Forelimb muscle (tissue), 1 donor: ENCODE measurements at regions not wholly inside any gene's neighbourhood (a gene's known extent, or its start where the extent isn't known, plus 50 kb on each side); places are given as distances from the start of the nearest gene placed in this dataset.
"Not testable (repeated sequence)": the region's sequence is repeated elsewhere in the genome, so short reads cannot be mapped to it uniquely, and the experiment has no call there.

Source experiments
- DNase-seq: peaks from one replicate; pipeline ENCODE4 v3.0.0-alpha.2; 2013; ENCODE audit warnings: low read depth

GRCh38 chr3:106075731-106076130 lies 206.9 kb upstream of the CBLB start:
- not testable (repeated sequence) for DNase-seq

DNA sequence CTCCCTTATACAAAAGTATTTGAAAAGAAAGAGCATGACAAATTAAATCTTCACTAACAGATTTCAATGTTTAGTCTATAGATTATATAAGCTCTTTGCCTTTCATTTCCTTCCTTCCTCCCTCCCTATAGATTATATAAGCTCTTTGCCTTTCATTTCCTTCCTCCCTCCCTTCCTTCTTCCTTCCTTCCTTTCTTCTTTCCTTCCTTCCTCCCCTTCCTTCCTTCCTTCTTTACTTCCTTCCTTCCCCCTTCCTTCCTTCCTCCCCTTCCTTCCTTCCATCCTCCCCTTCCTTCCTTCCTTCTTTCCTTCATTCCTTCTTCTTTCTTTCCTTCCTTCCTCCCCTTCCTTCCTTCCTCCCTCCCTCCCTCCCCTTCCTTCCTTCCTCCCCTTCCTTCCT lies 209.8 kb upstream of the CBLB start:
- DNase-seq = no peak

GRCh38 chr3:106082616-106083015 lies 213.8 kb upstream of the CBLB start:
- no peak for DNase-seq

GRCh38 chr3:106083207-106083606 lies 214.4 kb upstream of the CBLB start:
- DNase-seq = no peak

GRCh38 chr3:106083854-106084253 lies 215.0 kb upstream of the CBLB start:
- DNase-seq = no peak

DNA sequence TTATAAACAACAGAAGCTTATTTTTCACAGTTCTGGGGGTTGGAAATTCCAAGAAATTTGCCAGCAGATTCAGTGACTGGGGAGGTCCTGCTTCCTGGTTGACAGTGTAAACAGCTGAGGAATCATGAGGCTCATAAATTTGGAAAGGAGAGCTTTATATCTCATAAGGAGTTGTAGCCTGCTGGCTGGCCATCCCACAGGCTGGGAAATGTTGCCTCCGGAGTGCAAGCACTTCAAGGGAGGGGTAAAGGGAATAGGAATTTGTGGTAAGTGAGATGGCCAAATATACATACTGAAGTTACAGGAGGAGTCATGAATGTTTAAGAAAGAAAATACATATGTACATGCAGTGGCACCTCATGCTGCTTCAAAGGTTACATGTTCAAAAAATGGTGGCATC lies 217.2 kb upstream of the CBLB start:
- DNase-seq = no peak

DNA sequence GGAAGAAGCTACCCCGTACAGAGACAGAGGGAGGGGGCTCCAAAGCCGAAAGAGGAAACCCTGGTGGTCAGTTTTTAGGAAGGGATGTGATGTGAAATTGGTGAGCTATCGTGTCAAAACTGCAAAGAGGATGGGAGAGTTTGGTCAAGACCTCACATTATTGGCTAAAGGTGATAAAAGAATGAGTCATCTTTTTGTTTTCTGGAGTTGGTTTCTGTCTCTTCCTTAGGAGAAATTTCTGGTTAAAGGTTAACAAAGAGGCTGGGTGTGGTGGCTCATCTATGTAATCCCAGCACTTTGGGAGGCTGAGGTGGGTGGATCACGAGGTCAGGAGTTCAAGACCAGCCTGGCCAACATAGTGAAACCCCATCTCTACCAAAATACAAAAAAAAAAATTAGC lies 217.8 kb upstream of the CBLB start:
- DNase-seq = no peak

GRCh38 chr3:106088304-106088703 lies 219.5 kb upstream of the CBLB start:
- DNase-seq = no peak

GRCh38 chr3:106088899-106089298 lies 220.1 kb upstream of the CBLB start:
- DNase-seq = no peak

DNA sequence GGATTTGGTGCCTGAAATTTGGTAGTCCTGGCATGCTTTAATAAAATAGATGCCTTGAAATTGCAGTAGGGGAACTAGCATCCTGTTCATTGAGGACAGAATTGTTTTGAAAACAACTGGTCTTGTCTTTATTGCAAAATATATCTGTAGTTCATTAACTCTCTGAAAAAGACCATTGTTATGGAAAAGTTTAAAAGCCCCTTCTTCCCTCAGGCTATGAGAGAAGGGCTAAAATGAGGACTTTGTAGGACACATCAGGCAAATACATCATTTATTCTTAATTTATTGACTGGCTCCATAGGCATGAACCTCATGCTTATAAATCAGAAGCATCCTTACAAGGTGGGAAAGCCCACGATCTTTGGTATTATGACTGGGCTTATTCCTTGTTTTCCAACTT lies 221.0 kb upstream of the CBLB start:
- no peak for DNase-seq

DNA sequence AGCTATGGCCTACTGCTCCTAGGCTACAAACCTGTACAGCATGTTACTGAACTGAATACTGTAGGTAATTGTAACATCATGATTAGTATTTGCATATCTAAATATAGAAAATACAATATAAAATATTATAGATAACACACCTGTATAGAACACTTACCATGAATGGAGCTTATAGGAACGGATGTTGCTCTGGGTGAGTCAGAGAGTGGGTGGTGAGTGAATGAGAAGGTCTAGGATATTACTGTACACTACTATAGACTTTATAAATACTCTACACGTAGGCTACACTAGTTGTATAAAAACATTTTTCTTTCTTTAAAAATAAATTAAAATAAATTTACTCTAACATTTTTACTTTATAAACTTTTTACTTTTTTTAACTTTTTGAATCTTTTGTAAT lies 224.0 kb upstream of the CBLB start:
- no peak for DNase-seq

DNA sequence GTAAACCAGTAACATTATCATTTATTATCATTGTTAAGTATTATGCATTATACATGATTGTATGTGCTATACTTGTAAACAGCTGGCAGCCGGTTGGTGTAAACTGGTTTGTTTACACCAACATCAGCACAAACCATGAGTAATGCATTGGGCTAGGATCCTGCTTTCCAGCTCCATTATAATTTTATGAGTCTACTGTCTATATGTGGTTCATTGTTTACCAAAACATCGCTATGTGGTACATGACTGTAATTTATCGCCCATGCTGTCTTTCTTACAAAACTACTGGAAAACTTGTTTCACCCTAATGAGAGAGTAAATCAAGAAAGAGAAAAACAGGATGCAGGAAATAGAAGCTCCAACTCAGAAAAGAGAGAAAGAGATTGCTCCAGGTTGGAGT lies 224.8 kb upstream of the CBLB start:
- DNase-seq = no peak

DNA sequence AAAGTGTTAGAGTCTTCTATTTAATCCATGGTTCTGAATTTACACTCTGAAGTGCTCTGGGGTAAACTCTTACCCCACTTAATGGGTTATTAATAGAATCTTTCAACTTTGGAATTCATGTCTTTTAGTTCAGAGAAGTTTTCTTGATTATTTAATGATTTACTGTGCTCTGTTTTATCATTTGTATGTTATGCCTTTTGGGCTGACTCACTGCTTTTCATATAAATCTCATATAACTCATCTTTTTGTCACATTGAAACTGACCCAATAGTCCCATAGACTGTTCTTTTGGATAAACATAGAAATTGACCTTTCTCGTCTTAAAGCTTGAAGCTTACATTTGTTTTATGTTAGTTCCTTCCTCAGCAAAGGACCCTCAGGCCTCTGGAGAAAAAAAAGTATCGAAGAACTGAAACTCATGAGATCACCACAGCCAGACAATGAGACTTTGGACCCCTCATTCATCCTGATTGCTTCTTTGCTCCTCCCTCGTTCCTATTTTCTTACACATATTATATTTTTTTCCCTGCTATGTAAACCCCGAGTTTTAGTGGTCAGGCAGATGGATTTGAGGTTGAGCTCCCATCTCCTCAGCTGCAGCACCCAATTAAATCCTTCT lies 229.1 kb upstream of the CBLB start:
- DNase-seq = no peak

GRCh38 chr3:106103383-106103782 lies 234.6 kb upstream of the CBLB start:
- no peak for DNase-seq

GRCh38 chr3:106104078-106104477 lies 235.3 kb upstream of the CBLB start:
- DNase-seq = no peak

- DNase-seq = no peak
Observed at GRCh38 chr3:106108925-106109324, 240.1 kb upstream of the CBLB start.

- DNase-seq = not testable (repeated sequence)
Observed at GRCh38 chr3:106112561-106112960, 243.7 kb upstream of the CBLB start.

DNA sequence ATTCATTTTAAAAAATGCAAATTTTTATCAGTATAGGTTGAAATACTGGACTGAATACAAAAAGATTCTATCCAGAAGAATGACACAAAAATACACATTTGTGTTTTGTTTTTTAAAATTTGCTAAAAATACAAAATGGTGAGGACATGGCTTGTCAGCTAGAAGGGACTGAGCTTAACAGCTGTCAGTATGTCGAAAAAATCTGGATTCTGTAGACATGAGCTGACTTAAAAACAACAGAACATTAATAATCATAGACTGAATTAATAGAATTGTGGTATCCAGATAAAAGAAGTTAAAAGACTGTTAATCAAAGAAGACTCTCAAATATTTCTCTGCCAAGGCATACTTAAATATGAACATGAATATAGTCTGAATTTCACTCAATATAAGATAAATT lies 244.9 kb upstream of the CBLB start:
- DNase-seq = no peak

DNA sequence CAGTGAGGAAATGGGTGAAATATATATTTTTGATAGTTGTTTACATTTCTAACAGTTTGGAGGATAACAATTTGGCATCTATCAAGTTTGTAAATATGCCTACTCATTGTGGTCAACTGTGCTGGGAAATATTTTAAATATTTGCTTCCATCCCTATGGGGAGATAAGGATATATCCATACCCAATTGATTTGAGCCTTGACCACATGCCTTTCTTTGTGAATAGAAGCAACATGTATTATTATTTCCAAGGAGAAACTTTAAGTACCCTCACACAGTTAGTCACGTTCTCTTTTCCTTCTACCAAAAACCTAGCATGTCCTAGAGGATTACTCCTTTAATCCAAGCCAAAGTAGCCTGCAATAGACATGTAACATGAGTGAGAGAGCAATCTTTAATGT lies 245.4 kb upstream of the CBLB start:
- no peak for DNase-seq

DNA sequence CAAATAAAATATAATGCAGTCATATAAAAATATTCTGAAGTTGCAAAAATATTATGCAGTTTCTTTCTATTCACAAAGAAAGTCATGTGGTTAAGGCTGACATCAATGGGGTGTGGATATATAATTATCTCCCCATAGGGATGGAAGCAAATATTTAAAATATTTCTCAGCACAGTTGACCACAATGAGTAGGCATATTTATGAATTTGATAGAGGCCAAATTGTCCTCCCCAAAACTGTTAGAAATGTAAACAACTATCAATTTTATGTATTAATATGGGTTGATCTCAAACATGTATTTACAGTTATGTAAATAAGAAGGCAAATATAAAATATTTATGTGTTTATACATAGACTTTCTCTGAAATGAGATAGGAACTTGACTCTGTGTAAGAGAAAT lies 246.0 kb upstream of the CBLB start:
- no peak for DNase-seq

GRCh38 chr3:106115557-106115956 lies 246.7 kb upstream of the CBLB start:
- no peak for DNase-seq

DNA sequence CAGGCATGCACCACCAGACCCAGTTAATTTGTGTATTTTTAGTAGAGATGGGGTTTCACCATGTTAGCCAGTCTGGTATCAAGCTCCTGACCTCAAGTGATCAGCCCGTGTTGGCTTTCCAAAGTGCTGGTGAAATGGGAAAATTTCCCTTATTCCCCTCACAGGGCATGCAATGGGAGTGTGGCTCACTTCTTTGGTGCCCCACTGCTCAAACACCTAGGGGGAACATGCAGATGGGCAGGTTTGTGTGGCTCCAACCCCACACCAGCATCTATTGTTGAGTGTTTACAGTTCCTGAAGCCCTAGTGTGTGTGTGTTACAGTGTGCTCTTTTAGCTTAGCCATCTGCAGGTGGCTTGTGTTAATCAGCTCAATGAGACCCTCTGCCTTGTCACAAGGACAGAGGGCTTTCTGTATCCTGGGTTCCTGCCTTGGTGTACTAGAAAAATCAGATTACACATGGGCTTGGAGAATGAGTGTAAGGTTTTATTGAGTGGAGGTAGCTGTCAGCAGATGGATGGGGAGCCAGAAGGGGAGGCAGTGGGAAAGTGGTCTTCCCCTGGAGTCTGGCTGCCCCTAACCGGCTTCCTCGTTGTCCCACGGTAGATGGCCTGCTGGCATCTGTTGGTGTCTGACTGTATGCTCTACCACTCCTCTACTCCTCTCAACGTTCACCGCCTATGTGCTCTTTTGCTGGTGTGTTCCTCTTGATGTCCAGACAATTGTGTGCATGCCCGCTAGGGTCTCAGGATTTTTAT lies 248.1 kb upstream of the CBLB start:
- DNase-seq = no peak

DNA sequence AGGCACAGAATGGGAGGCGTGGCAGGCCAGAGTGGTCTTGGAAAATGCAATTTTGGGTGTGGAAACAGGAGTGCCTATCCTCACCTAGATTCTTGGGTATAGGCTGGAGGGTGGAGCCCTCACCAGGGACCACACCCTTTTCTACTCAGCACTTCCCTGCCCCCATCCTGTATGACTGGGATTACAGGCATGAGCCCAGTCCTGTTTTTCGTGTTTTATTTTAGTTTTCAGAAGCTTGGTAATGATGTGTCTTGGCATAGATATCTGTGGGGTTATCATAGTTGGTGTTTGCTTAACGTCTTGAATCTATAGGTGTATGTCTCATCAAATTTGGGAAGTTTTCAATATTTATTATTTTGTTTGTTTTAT lies 248.7 kb upstream of the CBLB start:
- DNase-seq = no peak

GRCh38 chr3:106119614-106120082 lies 250.8 kb upstream of the CBLB start:
- no peak for DNase-seq
